Activated gamma-delta T cell treated with Interleukin-2 at 50 U/mL for 16 hours (primary cell): ENCODE measurements at regions not wholly inside any gene's neighbourhood (a gene's known extent, or its start where the extent isn't known, plus 50 kb on each side); places are given as distances from the start of the nearest gene placed in this dataset.
"Not testable (repeated sequence)": the region's sequence is repeated elsewhere in the genome, so short reads cannot be mapped to it uniquely, and the experiment has no call there.

Experiments
- DNase-seq: peaks from one replicate; pipeline ENCODE4 v3.0.0-alpha.2; 2020

DNA sequence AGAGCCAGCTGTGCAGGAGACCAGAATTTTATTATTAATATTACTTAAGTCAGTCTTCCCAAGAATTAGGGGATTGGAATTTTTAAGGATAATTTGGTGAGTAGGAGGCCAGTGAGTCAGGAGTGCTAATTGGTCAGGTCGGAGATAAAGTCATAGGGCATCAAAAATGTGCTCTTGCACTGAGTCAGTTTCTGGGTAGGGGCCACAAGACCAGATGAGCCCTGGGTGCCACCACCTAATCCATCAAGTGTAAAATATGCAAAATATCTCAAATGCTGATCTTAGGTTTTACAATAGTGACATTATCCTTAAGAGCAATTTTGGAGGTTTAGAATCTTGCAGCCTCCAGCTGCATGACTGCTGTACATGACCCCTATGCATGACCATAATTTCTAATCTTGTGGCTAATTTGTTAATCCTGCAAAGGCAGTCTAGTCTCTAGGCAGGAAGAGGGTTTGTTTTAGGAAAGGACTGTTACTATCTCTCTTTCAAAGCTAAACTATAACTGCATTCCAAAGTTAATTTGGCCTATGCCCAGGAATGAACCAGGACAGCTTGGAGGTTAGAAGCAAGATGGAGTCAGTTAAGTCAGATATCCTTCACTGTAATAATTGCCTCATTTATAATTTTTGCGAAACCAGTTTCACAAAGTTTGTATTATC is 215.9 kb downstream of the RNF152 start:
- DNase-seq: no peak

DNA sequence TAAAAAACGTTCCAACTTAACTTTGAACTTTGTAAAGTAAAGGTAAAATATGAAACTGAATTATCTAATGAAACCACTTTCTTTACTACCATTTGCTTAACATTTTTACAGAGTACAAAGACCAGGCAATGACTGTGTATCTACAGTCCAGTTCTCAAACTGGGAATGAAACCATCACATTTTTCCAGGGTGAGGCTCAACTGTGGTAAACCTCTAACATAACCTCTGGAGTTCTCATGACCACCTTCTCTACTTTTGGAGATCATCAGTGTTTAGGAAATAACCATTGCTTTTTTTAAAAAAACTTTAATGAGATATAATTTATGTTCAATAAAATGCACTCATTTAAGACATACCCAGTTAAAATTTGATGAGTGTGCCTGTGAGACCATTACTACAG is 223.5 kb downstream of the RNF152 start:
- DNase-seq: no peak

DNA sequence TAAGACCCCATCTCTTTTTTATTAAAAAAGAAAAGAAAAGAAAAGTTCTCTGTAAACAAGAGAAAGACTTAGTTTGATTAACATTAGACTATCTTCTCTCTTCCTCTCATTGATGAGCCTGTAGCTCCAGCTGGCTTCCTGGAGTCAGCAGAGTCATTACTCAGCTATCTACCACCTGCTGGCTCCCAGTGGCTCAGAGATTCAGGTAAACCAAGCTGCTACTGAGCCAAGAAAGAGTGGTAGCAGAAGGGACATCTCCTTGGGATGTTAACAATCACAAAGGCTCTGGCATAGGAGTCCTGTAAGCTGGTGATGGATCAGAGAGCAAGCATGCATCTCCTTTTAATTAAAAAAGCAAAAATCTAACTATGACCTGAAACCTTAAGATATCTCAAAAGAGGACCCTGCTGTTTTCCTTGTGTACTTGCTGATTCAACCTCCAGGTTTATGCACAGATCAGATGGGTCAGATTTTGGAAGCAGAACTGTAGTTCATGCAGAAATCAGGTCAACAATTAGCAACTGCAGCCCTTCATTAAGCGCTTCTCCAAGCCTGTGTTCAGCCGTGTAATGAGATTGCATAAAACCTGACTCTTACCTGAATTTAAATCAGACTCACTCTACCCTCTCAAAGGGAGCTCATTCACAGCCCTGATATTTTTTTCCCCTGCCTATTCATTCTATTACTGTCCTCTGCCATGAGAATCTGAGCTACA is 225.8 kb downstream of the RNF152 start:
- DNase-seq: no peak

DNA sequence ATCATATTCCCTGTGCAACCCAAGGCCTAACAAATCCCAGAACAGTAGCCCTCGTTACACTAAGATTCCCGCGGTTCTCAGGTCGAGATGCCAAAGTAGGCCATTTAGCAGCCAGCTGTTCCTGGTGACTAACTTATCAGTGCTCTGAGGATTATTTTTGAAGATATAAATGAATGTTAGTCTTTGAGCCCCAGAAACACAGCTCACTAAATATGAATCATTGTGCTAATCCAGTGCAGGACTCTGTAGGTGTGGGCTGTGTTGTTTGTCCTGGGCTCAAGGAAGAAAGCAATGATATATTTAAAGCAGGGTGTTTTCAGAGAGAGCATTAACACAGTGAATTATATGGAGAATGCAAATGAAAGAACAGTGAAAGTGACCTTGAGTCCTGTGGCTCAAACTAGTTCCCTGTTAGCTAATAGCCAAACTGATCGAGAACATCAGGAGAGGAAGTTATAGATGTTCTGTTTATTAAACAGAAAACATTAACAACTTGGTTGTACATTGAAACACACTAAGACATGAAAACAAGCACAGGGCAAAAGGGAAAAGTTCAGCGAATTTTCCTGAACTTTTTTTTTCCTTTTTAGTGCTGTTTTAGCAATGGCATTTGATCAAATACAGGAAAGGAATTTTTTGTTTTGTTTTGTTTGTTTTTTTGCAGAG is 228.3 kb downstream of the RNF152 start:
- DNase-seq: no peak

DNA sequence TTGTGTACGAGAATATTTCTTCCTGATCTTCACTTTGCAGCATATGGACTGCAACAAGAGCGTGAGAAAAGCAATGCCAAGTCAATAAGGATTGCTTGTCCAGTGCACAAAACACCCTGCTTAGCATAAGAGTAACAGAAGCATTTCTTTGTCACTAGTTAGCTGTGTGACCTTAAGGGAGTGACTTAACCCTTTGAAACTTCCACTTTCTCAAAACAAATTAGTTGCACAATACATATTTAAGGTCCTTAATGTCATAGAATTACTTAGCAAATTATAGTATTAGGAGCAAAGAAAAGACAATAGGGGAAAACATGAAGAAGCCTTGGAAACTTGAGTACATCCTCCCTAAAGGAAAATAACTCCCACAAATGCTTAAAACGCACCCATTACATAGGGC is 230.1 kb downstream of the RNF152 start:
- no peak for DNase-seq

DNA sequence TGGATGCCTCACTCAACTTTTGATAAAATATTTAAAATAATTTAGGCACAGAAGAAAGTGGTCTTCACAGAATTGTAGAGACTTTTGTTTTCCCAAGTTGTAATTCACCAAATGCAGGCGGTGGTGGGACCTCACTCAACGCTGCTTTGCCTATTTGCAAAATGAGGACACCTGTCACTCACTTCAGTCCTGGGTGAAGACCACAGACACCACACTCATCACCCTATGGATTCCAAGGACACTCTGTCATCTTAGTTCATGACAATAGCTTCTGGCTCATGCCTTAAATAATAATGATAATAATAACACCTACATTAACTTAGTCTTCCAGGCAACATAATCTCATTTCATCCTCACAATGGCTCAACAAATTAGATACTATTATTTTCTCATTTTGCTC is 234.4 kb downstream of the RNF152 start:
- no peak for DNase-seq

DNA sequence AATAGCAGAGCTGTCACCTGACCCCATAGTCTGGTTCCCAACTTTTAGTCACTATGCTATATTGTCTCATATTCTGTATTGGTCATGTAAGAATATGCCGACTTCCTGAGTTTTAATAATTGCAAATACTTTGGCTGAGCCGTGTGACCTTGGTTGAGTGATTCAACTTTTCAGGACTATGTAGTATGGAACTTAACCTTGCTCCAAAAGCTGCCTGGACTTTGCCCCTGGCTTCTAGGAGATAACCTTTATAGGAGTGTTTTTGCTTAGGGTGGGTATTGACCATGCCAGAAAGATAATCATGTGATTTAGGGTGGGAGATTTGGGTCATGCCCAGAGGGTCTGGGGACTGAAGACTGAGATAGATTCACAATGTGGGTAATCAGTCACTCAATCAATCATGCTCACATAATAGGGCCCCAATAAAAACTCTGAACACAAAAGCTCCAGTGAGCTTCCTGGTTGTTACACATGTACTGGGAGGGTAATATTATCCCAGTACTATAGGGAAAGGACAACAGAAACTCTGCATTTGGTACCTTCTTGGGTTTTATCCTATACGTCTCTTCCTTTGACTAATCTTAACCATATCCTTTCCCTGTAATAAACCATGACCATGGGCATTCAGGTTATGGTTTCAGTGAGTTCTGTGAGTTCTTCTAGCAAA is 235.6 kb downstream of the RNF152 start:
- DNase-seq: no peak

DNA sequence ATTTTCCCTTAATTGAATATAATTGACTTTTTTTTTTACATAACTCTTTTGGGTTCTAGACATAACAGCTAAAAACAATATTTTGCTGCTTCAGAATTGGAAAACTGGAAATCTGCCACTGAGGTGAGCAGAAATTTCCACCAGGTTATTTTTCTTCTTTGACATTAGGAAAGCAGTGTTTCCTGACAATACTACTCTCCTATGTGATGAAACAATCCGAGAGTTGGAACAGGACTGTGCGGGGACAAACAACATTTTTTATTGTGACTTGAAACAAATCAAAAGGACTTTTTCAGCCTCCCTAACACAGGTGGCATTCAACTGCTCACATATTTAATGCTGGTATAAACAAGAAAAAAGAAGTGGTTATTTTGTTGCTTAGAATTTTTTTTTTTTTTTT is 237.2 kb downstream of the RNF152 start:
- no peak for DNase-seq

DNA sequence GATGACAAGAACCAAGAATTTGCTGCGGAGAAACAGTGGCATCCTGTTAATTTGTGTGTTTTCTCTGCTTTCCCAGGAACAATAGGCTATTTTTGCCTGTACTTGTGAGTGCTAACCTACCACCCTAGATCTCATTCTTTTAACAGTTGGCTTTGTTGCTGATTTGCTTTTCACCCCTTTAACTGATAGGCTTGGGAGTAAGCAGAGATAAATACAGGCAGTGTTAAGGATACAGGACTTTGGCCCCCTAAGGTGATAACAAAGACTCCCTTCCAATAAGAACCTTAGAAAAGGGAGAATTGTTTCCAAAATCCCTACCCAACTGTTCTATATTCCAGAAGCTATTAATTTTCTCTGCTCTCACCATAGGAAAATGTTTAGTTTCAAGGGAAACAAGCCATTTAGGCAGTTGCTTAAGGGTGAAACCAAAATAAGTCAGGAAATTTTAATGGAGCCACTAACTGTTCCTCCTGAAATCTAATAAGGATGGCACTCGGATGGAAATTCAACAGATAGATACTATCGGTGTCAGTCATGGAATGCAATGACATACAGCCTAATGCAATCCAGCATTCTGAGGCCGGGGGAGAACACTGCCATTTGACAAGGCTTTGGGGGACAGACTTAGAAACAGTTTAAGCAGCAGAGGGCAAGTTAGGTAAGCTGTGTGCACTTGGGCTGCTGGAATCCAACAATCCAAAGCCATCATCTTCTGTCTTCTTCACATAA is 238.8 kb downstream of the RNF152 start:
- DNase-seq: no peak

DNA sequence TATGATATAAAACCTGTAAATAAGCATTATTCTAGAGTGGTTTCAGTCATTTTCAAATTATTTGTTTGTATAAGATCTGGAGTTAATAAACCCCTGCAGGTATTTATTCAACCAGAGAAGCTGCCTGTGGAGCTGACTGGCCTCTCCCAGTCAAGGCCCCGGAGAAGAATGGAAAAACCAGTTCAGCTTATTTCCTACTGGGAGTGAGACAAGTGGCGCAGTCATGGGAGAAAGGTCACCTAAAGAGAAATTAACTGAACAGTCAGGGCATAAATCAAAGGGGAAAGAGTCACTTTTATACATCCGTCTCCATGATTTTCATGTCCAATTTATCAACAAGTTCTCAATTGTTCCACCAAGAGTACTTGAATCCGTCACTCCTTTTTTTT is 240.9 kb downstream of the RNF152 start:
- DNase-seq: no peak

DNA sequence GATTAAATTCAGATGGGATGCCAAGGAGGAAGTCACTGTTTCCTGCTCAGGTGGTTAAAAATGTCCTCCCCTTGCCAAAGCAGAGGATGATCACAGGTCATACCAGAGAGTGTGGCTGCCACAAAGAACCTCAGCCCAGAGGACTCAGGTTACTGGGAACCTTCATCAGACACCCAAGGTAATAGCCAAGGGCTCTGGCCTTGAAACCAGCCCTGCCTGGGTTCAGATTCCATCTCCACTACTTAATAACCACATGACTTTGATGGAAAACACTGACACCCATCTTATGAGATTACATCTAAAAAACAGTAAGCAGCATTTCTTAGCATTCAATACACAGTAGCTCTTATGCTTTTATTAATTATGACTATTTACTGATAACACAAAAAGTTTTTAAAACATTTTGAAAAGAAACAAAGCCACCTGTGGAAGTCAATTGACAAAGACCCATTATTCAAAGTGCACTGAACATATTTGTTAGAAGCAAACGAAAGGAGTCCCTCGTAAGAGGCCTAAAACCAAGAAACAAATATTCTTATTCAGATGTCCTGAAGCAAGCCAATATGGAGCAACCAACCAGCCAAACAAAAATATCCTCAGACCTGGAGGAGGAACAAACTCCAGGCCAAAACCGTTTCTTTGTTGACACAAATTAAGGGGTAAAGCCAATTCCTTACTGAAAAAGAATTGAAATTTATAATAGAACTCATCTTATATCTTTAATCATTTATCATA is 241.5 kb downstream of the RNF152 start:
- no peak for DNase-seq

DNA sequence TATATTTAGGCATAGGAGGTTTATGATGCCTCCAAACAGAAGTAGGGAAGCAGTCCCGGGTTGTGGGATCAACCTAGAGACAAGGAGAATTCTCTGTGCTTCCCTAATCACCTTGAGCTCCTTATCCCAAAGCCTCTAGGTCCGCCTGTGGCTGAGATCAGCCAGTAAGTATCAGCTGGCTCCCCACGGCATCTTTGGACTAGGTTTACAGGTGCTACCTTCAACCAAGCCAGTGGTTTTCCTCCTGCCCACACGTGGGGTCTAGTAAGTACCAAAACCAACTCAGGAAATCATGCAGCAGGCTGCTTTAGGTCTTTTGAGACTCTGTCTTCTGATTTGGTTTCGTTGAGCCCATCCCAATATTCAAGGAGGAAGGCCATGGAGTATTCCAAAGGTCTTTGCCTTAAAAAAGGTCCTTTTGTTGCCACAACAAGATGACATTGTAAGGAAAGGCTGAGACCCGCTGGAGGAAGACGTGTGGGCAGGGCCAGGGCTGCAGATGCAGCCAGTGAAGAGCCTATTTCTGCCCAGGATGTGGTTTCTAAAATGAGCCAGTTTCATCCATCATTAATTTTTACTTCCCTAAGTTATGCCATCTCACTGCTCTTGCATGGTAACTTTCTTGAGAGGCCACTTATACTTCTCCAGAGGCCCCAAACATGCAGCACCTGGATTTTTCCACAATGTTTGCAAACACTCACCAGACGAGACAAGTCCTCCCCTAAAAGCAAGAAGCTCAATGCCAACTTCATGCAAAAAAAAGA is 248.7 kb downstream of the RNF152 start:
- no peak for DNase-seq

DNA sequence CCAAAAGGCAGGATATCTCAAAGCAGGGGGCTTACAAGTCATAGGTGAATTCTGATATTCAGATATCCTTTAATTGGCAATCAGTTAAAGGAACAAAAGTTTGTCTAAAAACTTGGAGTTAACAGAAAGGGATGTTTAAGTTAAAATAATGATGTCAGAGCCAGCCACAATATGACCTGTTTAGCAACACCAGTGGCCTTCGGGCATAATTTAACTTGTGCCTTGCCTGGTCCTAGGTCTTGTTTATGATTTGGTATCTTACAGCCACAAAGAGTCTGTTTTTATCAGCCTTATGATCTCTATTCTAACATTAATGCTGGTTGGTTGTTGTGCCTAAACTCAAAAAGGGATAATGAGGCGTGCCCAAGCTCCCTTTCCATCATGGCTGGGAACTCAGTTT is 252.9 kb downstream of the RNF152 start:
- no peak for DNase-seq

DNA sequence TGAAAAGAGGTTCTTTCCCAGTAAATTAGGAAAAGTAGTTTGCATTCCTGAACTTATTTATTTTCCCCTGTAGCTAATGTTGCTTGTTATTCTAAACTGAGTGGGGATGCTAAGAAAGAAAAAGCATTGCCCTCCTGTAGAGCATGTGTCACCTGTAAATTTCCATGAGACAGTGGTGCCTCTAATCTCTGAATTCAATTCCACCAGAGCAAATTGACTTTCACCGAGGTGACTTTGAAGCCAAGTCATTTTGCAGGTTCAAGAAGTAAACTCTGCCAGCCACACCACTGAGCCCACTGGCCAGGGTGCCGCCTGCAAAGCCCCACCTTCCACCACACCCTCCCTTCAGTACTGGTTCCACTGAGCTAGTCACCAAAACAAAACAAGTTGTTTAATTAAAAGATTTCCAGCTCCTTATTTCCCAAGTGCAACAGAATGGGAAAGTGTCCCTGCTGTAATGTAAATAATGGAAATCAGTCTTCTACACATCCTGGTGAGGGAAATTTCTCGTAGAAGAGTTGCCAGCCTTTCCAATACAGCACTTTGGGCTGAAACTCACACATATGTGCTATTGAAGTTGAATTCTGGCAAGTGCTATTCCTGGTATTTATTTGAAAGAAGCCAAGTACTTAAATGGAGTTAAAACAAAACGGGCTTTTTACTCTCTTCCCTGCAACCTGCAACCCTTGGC is 254.8 kb downstream of the RNF152 start:
- no peak for DNase-seq

DNA sequence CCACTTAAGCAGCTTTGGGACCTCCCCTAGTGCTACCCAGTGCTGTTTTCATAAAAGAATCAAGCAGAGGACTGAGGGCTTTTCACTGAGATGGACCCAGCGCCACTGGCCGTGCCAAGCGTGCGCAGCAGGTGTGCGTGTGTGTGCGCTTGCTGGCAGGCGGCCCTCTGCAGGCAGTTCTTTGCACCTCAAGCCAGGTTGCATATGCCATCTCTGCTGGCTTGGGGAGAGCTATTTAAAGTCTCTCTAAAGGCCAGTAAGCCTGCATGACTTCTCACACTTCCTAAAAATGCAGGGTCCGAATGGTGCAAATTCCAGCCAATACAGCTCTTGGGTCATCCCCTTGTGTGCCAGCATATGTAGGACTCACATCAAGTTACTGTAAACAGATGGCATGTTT is 255.5 kb downstream of the RNF152 start:
- no peak for DNase-seq

DNA sequence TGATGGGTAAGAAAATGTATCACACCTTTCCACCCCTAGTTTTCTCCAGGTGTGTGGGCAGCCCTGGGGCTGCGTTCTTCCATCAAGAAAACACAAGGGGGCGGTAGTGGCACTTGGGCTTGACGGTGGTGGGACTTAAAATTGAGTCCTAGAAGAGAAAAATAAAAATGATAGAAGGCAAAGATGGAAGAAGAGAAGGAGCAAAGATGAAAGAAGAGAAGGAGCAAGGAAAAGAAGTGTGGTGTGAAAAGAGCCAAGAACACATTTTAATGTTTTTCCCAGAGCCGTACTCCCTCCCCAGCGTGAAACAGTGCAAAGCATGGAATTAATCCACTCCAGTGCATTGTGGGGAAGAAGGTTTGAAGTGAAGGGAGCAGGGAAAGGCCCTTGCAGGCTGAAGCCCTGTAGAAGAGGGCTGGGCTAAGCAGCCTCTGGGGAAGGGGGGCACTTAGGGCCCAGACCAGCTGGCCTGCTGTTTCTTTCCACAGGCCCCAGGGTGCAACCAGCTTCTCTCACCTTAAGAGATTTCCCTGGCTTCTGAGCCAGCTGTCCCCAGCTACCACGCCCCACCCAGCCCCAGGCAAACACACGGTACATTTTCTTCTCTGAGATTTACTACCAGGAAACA is 256.8 kb downstream of the RNF152 start:
- peak; percentile 7 for DNase-seq

DNA sequence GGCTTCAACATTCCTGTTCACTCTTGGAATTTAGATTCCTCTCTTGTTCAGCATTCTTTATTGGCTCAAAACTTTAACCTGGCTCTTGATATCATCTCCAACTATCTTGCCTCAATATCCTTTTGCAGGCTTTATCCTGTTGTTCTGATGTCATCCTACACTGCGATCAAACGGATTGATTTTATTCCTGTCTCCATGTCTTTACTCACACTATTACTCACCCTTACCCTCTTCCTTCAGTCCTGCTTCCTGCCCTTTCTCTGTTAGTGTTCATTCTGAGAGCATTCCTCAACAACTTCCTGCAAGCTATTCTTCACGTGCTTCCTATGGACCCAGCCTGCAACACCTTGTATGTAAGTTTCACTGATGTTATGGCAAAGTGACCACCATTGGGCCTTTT is 264.7 kb downstream of the RNF152 start:
- no peak for DNase-seq

DNA sequence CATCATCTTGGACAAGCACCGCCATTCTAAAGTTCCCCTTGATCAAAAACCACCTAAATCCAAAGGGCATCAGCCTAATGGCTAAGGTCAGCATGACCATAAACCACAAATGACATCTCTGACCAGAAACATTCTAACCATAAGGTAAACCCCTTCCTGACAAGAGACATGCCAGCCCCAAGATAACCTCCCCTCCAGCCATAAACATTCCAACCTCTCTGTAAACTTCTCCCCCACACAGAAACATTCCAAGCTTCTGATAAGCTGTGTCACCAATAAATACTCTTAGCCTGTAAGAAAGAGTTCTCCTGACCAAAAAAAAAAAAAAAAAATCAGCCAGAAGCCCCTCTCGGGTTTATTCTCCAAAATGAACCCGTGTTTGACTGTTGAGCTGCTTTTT is 268.2 kb downstream of the RNF152 start:
- not testable (repeated sequence) for DNase-seq

DNA sequence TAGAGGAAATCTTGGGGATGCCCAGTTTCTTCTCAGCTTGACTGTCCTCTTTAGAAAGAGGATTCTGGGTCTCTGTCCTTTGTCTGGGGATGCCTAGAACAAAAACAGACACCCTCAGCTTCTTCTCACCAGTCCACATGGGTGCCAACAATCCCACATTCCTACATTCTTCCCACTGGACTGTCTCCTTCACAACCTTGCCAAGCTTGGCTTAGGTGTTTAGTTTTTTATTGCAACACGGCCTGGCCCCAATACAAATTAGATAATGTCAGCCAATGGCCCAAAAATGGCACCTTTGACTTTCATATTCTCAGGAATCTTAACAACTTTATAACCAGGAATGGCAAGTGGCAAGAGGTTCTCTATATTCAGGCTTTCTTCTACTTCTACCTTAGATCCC is 273.0 kb downstream of the RNF152 start:
- no peak for DNase-seq

DNA sequence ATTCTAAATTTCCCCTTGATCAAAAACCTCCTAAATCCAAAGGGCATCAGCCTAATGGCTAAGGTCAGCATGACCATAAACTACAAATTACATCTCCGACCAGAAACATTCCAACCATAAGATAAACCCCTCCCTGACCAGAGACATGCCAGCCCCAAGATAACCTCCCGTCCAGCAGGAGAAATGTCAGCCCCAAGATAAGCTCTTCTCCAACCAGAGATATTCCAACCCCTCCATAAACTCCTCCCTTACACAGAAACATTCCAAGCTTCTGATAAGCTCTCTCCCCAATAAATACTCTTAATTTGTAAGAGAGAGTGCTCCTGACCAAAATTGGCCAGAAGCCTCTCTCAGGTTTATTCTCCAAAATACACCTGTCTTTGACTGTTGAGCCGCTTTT is 274.0 kb downstream of the RNF152 start:
- no peak for DNase-seq
